ENCODE measurements at regions not wholly inside any gene's neighbourhood (a gene's known extent, or its start where the extent isn't known, plus 50 kb on each side); places are given as distances from the start of the nearest gene placed in this dataset. TPM values are rescaled to one million over a fixed set of nuclear protein-coding genes. Genes with fewer than 3 reads are reported as not detected.
A peak's percentile ranks its signal among the peaks of the same experiment; 100 is the strongest.

GRCh38 chr15:62985768-62986167, 56.8 kb upstream of the TPM1 start:
- no peak for DNase-seq (ENCODE audit: low read depth in 2 of 3, low spot score in 2 of 3)

DNA sequence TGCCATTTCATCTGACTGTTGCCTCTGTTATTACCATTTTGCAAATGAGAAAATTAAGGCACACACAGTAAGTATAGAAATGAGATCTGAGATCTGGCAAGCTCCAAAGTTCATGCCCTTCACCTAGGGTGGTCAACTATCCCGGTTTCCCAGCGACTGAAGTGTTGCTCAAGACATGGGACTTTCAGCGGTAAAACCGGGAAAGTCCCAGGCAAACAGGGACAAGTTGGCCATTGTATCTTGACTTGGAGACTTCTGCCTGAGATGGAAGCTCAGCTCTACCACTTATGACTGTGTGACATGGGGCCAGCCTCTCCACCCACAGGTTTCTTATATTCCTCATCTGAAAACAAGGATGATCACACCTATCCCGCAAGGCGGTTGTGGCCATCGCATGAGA, 55.6 kb upstream of the TPM1 start:
- DNase-seq (ENCODE audit: low read depth in 2 of 3, low spot score in 2 of 3) = no peak

- DNase-seq (ENCODE audit: low read depth in 2 of 3, low spot score in 2 of 3) = no peak
Measured at GRCh38 chr15:62988701-62989100, 53.8 kb upstream of the TPM1 start.

GRCh38 chr15:62989366-62990055, 53.0 kb upstream of the TPM1 start:
- DNase-seq (ENCODE audit: low read depth in 2 of 3, low spot score in 2 of 3) = no peak

DNA sequence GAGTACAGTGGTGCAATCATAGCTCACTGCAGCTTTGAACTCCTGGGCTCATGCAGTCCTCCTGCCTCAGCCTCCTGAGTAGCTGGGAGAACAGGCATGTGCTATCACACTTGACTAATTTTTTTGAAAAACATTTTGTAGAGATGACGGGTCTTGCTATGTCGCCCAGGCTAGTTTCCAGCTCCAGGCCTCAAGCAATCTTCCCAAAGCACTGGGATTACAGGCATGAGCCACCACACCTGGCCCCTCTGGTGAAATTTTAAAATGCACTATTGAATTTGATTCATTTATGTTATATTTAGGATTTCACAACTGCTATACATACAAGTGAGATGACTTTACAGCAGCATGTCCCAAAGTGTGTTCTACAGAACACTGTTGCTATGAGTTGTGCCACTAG, 50.8 kb upstream of the TPM1 start:
- no peak for DNase-seq (ENCODE audit: low read depth in 2 of 3, low spot score in 2 of 3)

DNA sequence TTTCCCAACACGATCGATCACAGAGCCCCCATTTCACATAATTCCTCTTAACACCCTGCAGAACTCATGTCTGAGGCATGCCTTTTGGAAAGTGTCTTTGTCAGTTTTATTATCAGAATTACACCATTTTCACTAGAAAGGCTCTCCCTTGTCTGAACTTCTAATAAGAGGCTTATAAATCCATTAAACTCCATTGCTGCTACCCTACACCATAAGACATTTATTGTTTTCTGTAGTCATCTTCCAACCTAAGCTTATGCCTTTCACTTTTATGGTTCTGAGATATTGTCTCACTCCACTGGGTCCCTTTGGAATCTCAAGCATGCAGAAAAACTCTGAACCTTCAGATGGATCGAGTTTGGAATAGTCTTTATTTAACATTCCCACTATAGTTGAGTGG, 50.2 kb upstream of the TPM1 start:
- no peak for DNase-seq (ENCODE audit: low read depth in 2 of 3, low spot score in 2 of 3)

Small RNA genes lying in the stretch of these regions (small RNA-seq; reads per million reads assigned to genes)
- gene MIR190A (38.5 reads per million, percentile 96 among the genes with 10 or more reads in this experiment), gene MIR6085 (not detected), gene MIR8067 (not detected), gene RF00017 (not detected)
